ENCODE measurements at regions not wholly inside any gene's neighbourhood (a gene's known extent, or its start where the extent isn't known, plus 50 kb on each side); places are given as distances from the start of the nearest gene placed in this dataset.

- TF ChIP-seq POLR2A (IDR thresholded peaks at IDR 0.05) (no peak), CTCF (IDR thresholded peaks at IDR 0.05) (no peak), POLR2AphosphoS5 (IDR thresholded peaks at IDR 0.05; ENCODE audit: insufficient read depth in 1 of 2, low read depth in 1 of 2) (no peak)
Observed at GRCh38 chr5:23613566-23613965, 106.2 kb downstream of the PRDM9 start.
